SJSA1 (cell line): ENCODE measurements at regions not wholly inside any gene's neighbourhood (a gene's known extent, or its start where the extent isn't known, plus 50 kb on each side); places are given as distances from the start of the nearest gene placed in this dataset.
"Not testable (repeated sequence)": the region's sequence is repeated elsewhere in the genome, so short reads cannot be mapped to it uniquely, and the experiment has no call there.

Experiments used
- DNase-seq, 2 experiments: peaks; one replicate each; pipeline ENCODE4 v3.0.0-alpha.2; 2015 to 2020; ENCODE audit warnings: low spot score in 2 of 2, low read depth in 1 of 2
- H3K27ac ChIP-seq: fragments of 250-450 bp; sonication (Bioruptor Pico); 2 replicates; pipeline ENCODE4 v1.5.1; 2020; ENCODE audit warnings: mild to moderate bottlenecking, moderate library complexity
- H3K27me3 ChIP-seq: fragments of 250-450 bp; sonication (Bioruptor Pico); replicated peaks from 2 replicates; pipeline ENCODE4 v1.5.1; 2020; ENCODE audit warnings: mild to moderate bottlenecking, moderate library complexity
- H3K36me3 ChIP-seq: fragments of 250-450 bp; sonication (Bioruptor Pico); 2 replicates; pipeline ENCODE4 v1.5.1; 2020; ENCODE audit warnings: mild to moderate bottlenecking
- H3K4me1 ChIP-seq: fragments of 250-450 bp; sonication (Bioruptor Pico); replicated peaks from 2 replicates; pipeline ENCODE4 v1.6.1; 2021; ENCODE audit warnings: mild to moderate bottlenecking
- H3K4me3 ChIP-seq: fragments of 250-450 bp; sonication (Bioruptor Pico); 2 replicates; pipeline ENCODE4 v1.5.1; 2020; ENCODE audit warnings: mild to moderate bottlenecking
- H3K9me3 ChIP-seq: fragments of 250-450 bp; sonication (Bioruptor Pico); replicated peaks from 2 replicates; pipeline ENCODE4 v1.5.1; 2020; ENCODE audit warnings: mild to moderate bottlenecking

GRCh38 chr6:2579804-2580570, 170.7 kb downstream of the MYLK4 start:
- no peaks in the 10 kb centered on the region for H3K36me3 ChIP-seq
- peaks cover 20% of the 10 kb centered on the region for H3K4me1 ChIP-seq
- no peaks in the 10 kb centered on the region for H3K27me3 ChIP-seq
- DNase-seq = no peak
- H3K27ac ChIP-seq = no peak overlapping the region
- no peak overlapping the region for H3K4me3 ChIP-seq
- no peaks in the 10 kb centered on the region for H3K9me3 ChIP-seq

DNA sequence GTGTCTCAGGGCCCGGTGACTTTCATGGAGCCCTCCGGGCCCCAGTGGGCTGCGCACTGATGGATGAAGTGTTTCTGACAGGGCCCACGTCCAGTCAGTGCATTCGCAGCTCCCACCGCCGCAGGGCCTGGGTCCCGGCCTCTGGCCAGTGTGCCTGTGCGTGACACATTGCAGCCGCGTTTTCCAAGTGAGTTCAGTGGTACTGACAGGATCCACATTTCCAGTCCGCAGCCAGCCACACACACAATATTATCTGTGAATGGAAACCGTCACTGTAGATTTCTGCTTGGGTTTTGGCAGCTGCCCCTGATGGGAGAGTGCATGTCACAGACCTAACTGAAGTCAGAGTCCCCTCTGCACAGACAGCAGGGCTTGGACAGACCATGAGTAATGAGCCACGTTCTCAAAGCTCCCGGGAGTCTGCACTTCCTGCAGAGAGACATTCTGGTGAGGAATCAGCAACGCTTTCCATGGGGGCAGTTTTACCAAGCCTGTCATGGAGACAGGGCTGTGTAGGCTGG, 171.4 kb downstream of the MYLK4 start:
- H3K4me1 ChIP-seq = peaks cover 20% of the 10 kb centered on the region
- no peak for DNase-seq
- no peaks in the 10 kb centered on the region for H3K27me3 ChIP-seq

GRCh38 chr6:2578767-2579166, 172.0 kb downstream of the MYLK4 start:
- peaks cover 20% of the 10 kb centered on the region for H3K4me1 ChIP-seq
- H3K27ac ChIP-seq = no peak overlapping the region
- no peaks in the 10 kb centered on the region for H3K9me3 ChIP-seq
- DNase-seq = no peak
- no peaks in the 10 kb centered on the region for H3K36me3 ChIP-seq
- no peaks in the 10 kb centered on the region for H3K27me3 ChIP-seq
- H3K4me3 ChIP-seq = no peak overlapping the region

More for the DNA sequence above, 171.4 kb downstream of the MYLK4 start:
- Histone ChIP-seq H3K36me3 (no peaks in the 10 kb centered on the region), H3K4me3 (no peak overlapping the region), H3K27ac (no peak overlapping the region), H3K9me3 (no peaks in the 10 kb centered on the region)

GRCh38 chr6:2576499-2576898, 174.2 kb downstream of the MYLK4 start:
- DNase-seq = no peak
- H3K27ac ChIP-seq = no peak overlapping the region
- no peaks in the 10 kb centered on the region for H3K27me3 ChIP-seq
- no peaks in the 10 kb centered on the region for H3K9me3 ChIP-seq
- H3K36me3 ChIP-seq = no peaks in the 10 kb centered on the region
- no peak overlapping the region for H3K4me3 ChIP-seq
- peaks cover 16% of the 10 kb centered on the region for H3K4me1 ChIP-seq

DNA sequence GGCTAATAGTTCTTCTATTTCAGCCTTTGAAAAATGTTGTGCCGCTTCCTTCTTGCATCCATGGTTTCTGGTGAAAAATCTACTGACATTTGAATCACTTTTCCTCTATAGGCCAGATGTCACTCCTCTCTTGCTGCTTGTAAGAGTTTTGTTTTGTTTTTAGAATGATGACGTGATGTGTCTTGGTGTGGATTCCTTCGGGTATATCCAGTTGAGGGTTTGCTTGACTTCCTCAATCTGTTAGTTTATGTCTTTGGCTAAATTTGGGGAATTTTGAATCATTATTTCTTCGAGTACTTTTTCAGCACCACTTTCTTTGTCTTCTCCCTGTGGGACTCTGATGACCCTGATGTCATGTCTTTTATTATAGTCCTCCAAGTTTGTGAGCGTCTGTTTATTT, 175.5 kb downstream of the MYLK4 start:
- no peak overlapping the region for H3K27ac ChIP-seq
- no peaks in the 10 kb centered on the region for H3K36me3 ChIP-seq
- no peaks in the 10 kb centered on the region for H3K9me3 ChIP-seq
- peaks cover 11% of the 10 kb centered on the region for H3K4me1 ChIP-seq
- no peak for DNase-seq
- H3K4me3 ChIP-seq = no peak overlapping the region
- H3K27me3 ChIP-seq = no peaks in the 10 kb centered on the region

- H3K36me3 ChIP-seq, DNase-seq, H3K27me3 ChIP-seq, H3K4me3 ChIP-seq, H3K9me3 ChIP-seq, H3K27ac ChIP-seq, H3K4me1 ChIP-seq: not testable (repeated sequence)
Measured at GRCh38 chr6:2569420-2569819, 181.3 kb downstream of the MYLK4 start.

- Histone ChIP-seq H3K27me3 (no peaks in the 10 kb centered on the region), H3K36me3 (no peaks in the 10 kb centered on the region), H3K4me1 (peaks cover 13% of the 10 kb centered on the region), H3K9me3 (no peaks in the 10 kb centered on the region), H3K27ac (no peak overlapping the region), H3K4me3 (no peak overlapping the region)
- no peak for DNase-seq
Measured at GRCh38 chr6:2566048-2566447, 184.7 kb downstream of the MYLK4 start.

GRCh38 chr6:2565499-2565898, 185.2 kb downstream of the MYLK4 start:
- Histone ChIP-seq H3K36me3 (no peaks in the 10 kb centered on the region), H3K4me3 (no peak overlapping the region), H3K27ac (no peak overlapping the region), H3K9me3 (no peaks in the 10 kb centered on the region), H3K27me3 (no peaks in the 10 kb centered on the region), H3K4me1 (peaks cover 13% of the 10 kb centered on the region)
- no peak for DNase-seq

DNA sequence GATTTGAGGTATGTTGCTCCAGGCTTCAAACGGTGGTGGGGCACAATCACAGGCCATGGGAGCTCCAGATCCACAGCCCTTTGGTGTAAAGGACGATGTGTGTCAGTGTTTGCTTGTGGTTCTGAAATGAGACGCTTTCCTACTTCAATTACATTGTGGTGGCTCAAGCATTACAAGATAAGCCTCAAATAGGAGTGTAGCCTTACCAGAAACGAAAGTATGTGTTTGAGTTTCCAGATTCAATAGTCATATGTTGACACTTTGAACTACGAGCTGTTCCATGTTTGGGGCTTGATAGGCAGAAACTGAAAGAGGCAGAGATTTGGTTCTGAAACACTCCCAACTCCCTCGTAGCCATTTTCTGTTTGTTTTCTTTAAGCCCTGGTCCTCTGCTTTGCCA, 187.1 kb downstream of the MYLK4 start:
- no peaks in the 10 kb centered on the region for H3K36me3 ChIP-seq
- peak in 1 of 2 experiments; percentile 46 for DNase-seq
- no peak overlapping the region for H3K27ac ChIP-seq
- no peaks in the 10 kb centered on the region for H3K27me3 ChIP-seq
- no peaks in the 10 kb centered on the region for H3K9me3 ChIP-seq
- H3K4me3 ChIP-seq = no peak overlapping the region
- peaks cover 29% of the 10 kb centered on the region for H3K4me1 ChIP-seq

DNA sequence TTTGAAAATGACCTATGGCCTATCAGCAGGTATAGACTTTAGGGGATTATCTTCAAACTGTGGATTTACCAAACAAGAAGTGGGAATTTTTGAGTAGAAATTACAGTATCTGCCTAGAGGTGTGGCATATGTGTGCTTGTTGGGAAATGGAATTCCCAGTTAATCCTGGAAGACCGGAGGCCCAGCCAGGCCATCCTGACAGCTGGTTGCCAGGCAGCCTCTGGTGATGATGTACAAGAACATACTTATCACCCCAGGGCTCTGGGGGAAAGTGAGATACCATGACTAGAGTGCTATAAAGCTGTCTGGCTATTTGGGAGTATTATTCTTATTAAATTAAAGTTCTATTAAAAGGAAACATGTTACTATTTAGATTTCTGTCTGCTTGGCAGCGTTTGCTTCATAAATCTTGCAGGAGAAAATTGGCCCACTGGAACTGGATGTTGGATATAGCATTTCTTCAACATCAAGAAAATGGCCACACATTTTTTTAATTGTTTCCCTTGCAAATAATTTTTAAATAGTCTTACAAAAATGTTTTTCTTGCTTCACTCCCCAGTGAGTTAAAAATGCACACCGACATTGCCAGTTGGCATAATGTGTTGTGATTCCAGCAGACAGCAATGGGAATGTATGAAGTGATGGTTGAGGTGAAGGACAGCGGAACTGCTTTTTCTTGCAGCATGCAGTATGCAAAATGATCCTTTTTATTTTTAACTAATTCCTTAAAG, 187.8 kb downstream of the MYLK4 start:
- Histone ChIP-seq H3K27ac (no peak overlapping the region), H3K9me3 (no peaks in the 10 kb centered on the region), H3K4me3 (no peak overlapping the region), H3K4me1 (peaks cover 37% of the 10 kb centered on the region), H3K27me3 (no peaks in the 10 kb centered on the region), H3K36me3 (no peaks in the 10 kb centered on the region)
- DNase-seq = no peak

GRCh38 chr6:2560917-2561698, 189.6 kb downstream of the MYLK4 start:
- Histone ChIP-seq H3K4me1 (peaks cover 52% of the 10 kb centered on the region), H3K9me3 (no peaks in the 10 kb centered on the region), H3K4me3 (no peak overlapping the region), H3K27me3 (no peaks in the 10 kb centered on the region), H3K36me3 (no peaks in the 10 kb centered on the region), H3K27ac (no peak overlapping the region)
- DNase-seq = no peak

DNA sequence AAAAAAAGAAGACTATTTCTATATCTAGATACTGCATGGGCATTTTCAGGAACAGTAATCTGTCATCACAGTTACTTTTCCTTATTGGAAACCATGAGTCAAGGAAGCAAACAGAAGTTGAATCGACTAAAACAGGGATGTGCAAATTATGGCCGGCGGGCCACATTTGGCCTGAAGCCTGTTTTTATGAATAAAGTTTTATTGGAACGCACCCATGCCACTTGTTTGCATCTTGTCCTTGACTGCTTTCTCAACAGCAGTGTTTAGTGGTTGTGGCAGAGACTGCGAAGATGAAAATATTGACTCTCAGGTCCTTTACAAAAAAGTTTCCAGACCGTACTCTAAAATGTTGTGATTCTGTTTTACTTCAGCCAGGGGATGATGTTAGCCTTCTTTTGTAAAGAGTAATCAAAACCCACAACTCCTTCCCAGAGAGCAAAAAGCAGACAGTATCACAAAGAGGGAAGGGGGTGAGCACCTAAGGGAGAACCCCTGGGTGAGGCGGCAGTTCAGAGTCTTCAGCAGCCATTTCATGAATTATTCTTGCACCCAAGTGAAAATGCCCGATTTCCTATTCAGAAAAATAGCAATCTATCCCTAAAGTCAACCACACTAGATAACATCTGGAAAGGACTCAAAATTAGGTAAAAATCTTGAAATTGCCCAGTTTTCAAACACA, 190.4 kb downstream of the MYLK4 start:
- Histone ChIP-seq H3K4me1 (peaks cover 52% of the 10 kb centered on the region), H3K9me3 (no peaks in the 10 kb centered on the region), H3K27me3 (no peaks in the 10 kb centered on the region), H3K36me3 (no peaks in the 10 kb centered on the region), H3K4me3 (no peak overlapping the region), H3K27ac (peak overlapping the region; percentile 80)
- no peak for DNase-seq
